Fibroblast of lung (primary cell): ENCODE measurements at regions not wholly inside any gene's neighbourhood (a gene's known extent, or its start where the extent isn't known, plus 50 kb on each side); places are given as distances from the start of the nearest gene placed in this dataset.

Source experiments
- DNase-seq, 2 donors: peaks; one replicate each; pipeline versions ENCODE4 v3.0.0 to v3.0.0-alpha.2; 2010; ENCODE audit warnings: low read depth in 2 of 2
- H2AFZ ChIP-seq: 2 replicates; pipeline ENCODE4 v1.5.1; 2012; ENCODE audit warnings: low read length, control low read depth, inconsistent platforms
- H3K27ac ChIP-seq: 2 replicates; pipeline ENCODE4 v1.5.1; 2011; ENCODE audit warnings: low read length, control low read depth; ENCODE audit not compliant: insufficient read depth
- H3K27me3 ChIP-seq: 2 replicates; pipeline ENCODE4 v1.5.1; 2011; ENCODE audit warnings: mild to moderate bottlenecking, low read length; ENCODE audit not compliant: control insufficient read depth, insufficient read depth
- H3K36me3 ChIP-seq: 2 replicates; pipeline ENCODE4 v1.5.1; 2011; ENCODE audit warnings: low read length; ENCODE audit not compliant: control insufficient read depth, insufficient read depth
- H3K4me1 ChIP-seq: 2 replicates; pipeline ENCODE4 v1.5.1; 2011; ENCODE audit warnings: low read length; ENCODE audit not compliant: control insufficient read depth, insufficient read depth; ENCODE audit errors: extremely low read depth
- H3K4me2 ChIP-seq: 2 replicates; pipeline ENCODE4 v1.5.1; 2011; ENCODE audit warnings: low read length, control low read depth; ENCODE audit not compliant: insufficient read depth; ENCODE audit errors: extremely low read depth
- H3K4me3 ChIP-seq, 4 experiments: fragments of 200-600 bp in 1 of 4; sonication (generic) in 1 of 4; replicated peaks in 1 of 4; 2 replicates each; pipeline ENCODE4 v1.5.1; 2011 to 2016; ENCODE audit warnings: low read length in 4 of 4, low read depth in 3 of 4, mild to moderate bottlenecking in 3 of 4, control low read depth in 2 of 4, inconsistent platforms in 1 of 4, mixed read lengths in 1 of 4; ENCODE audit not compliant: insufficient read depth in 1 of 4; ENCODE audit errors: control extremely low read depth in 1 of 4
- H3K79me2 ChIP-seq: 2 replicates; pipeline ENCODE4 v1.5.1; 2012; ENCODE audit warnings: mild to moderate bottlenecking, low read length, inconsistent platforms; ENCODE audit not compliant: control insufficient read depth, insufficient read depth
- H3K9ac ChIP-seq: 2 replicates; pipeline ENCODE4 v1.5.1; 2011; ENCODE audit warnings: mild to moderate bottlenecking, low read length, control low read depth; ENCODE audit not compliant: insufficient read depth
- H3K9me3 ChIP-seq: 2 replicates; pipeline ENCODE4 v1.5.1; 2012; ENCODE audit warnings: low read depth, low read length; ENCODE audit not compliant: control insufficient read depth, insufficient read depth
- H4K20me1 ChIP-seq: 2 replicates; pipeline ENCODE4 v1.5.1; 2011; ENCODE audit warnings: low read length; ENCODE audit not compliant: control insufficient read depth, insufficient read depth; ENCODE audit errors: extremely low read depth
- CTCF ChIP-seq, 2 donors: IDR thresholded peaks in 1 of 2; conservative IDR thresholded peaks in 1 of 2; 1 replicate in 1 of 2; 2 replicates in 1 of 2; pipeline ENCODE4 v1.5.1; 2011 to 2012; ENCODE audit warnings: low read length in 2 of 2, control low read depth in 1 of 2, inconsistent platforms in 1 of 2, low read depth in 1 of 2, mild to moderate bottlenecking in 1 of 2
- EZH2 ChIP-seq: IDR thresholded peaks from 2 replicates; pipeline ENCODE4 v1.5.1; 2012; ENCODE audit warnings: low read length, control low read depth, mild to moderate bottlenecking; ENCODE audit errors: missing control alignments

GRCh38 chr4:175499735-175500352, 312.2 kb downstream of the GPM6A start:
- Histone ChIP-seq H3K36me3 (no peaks in the 10 kb centered on the region), H3K4me2 (no peak overlapping the region), H3K4me1 (no peaks in the 10 kb centered on the region), H3K79me2 (no peaks in the 10 kb centered on the region), H3K27me3 (no peaks in the 10 kb centered on the region), H4K20me1 (no peaks in the 10 kb centered on the region), H2AFZ (no peak overlapping the region), H3K27ac (no peak overlapping the region), H3K9ac (no peak overlapping the region), H3K9me3 (no peaks in the 10 kb centered on the region), H3K4me3 (no peak overlapping the region)
- no peak for DNase-seq
- TF ChIP-seq CTCF (conservative IDR thresholded peaks at IDR 0.05 in 1 of 2, IDR thresholded peaks at IDR 0.05 in 1 of 2; ENCODE audit: low read depth in 1 of 2, low read length in 2 of 2) (no peak), EZH2 (no peak)

GRCh38 chr4:175504318-175504717, 307.7 kb downstream of the GPM6A start:
- Histone ChIP-seq H3K4me3 (no peak overlapping the region), H3K27me3 (no peaks in the 10 kb centered on the region), H3K4me2 (no peak overlapping the region), H2AFZ (no peak overlapping the region), H3K27ac (no peak overlapping the region), H3K36me3 (no peaks in the 10 kb centered on the region), H3K79me2 (no peaks in the 10 kb centered on the region), H3K9me3 (no peaks in the 10 kb centered on the region), H4K20me1 (no peaks in the 10 kb centered on the region), H3K4me1 (no peaks in the 10 kb centered on the region), H3K9ac (no peak overlapping the region)
- peak in 1 of 2 donors; percentile 16 for DNase-seq
- TF ChIP-seq CTCF (conservative IDR thresholded peaks at IDR 0.05 in 1 of 2, IDR thresholded peaks at IDR 0.05 in 1 of 2; ENCODE audit: low read depth in 1 of 2, low read length in 2 of 2) (no peak), EZH2 (no peak)

GRCh38 chr4:175509320-175509719, 302.7 kb downstream of the GPM6A start:
- no peaks in the 10 kb centered on the region for H3K79me2 ChIP-seq
- H3K4me2 ChIP-seq, result no peak overlapping the region
- no peaks in the 10 kb centered on the region for H3K9me3 ChIP-seq
- H2AFZ ChIP-seq, result no peak overlapping the region
- H3K27ac ChIP-seq, result no peak overlapping the region
- TF ChIP-seq EZH2 (no peak), CTCF (conservative IDR thresholded peaks at IDR 0.05 in 1 of 2, IDR thresholded peaks at IDR 0.05 in 1 of 2; ENCODE audit: low read depth in 1 of 2, low read length in 2 of 2) (no peak)
- H3K4me1 ChIP-seq, result no peaks in the 10 kb centered on the region
- H3K4me3 ChIP-seq, result no peak overlapping the region
- H4K20me1 ChIP-seq, result no peaks in the 10 kb centered on the region
- no peak overlapping the region for H3K9ac ChIP-seq
- no peak for DNase-seq
- H3K27me3 ChIP-seq, result no peaks in the 10 kb centered on the region
- H3K36me3 ChIP-seq, result no peaks in the 10 kb centered on the region
